H1 (cell line): ENCODE measurements at regions not wholly inside any gene's neighbourhood (a gene's known extent, or its start where the extent isn't known, plus 50 kb on each side); places are given as distances from the start of the nearest gene placed in this dataset.

ENCODE experiments used
- BACH1 ChIP-seq: IDR thresholded peaks from 2 replicates; pipeline ENCODE4 v1.6.1; 2012; ENCODE audit warnings: low read length, improper control_type of control experiment
- BCL11A ChIP-seq, 2 experiments: IDR thresholded peaks; one replicate each; pipeline ENCODE4 v1.6.1; 2011; ENCODE audit warnings: low read depth in 2 of 2, low read length in 2 of 2, mild to moderate bottlenecking in 2 of 2
- CTCF ChIP-seq, 3 experiments: IDR thresholded peaks; 1 replicate in 2 of 3; 2 replicates in 1 of 3; pipeline versions ENCODE4 v1.5.1 to v1.6.1; 2011; ENCODE audit warnings: low read length in 3 of 3, mild to moderate bottlenecking in 3 of 3, inconsistent platforms in 2 of 3, low read depth in 1 of 3, moderate library complexity in 1 of 3; ENCODE audit not compliant: insufficient read depth in 1 of 3; ENCODE audit errors: control extremely low read depth in 1 of 3
- JUN ChIP-seq: IDR thresholded peaks from 2 replicates; pipeline ENCODE4 v1.6.1; 2011; ENCODE audit warnings: low read depth, mild to moderate bottlenecking, improper control_type of control experiment, low read length
- POLR2A ChIP-seq, 2 experiments: IDR thresholded peaks; 1 replicate in 1 of 2; 2 replicates in 1 of 2; pipeline ENCODE4 v1.6.1; 2011; ENCODE audit warnings: low read depth in 2 of 2, low read length in 2 of 2, mild to moderate bottlenecking in 2 of 2; ENCODE audit errors: control extremely low read depth in 1 of 2
- RFX5 ChIP-seq: IDR thresholded peaks from 2 replicates; pipeline ENCODE4 v1.6.1; 2011; ENCODE audit warnings: low read depth, low read length, improper control_type of control experiment, borderline replicate concordance
- RNF2 ChIP-seq: fragments of 200-900, 300-1000 bp; sonication (generic); IDR thresholded peaks from 2 replicates; pipeline ENCODE4 v1.7.1; 2016; ENCODE audit warnings: borderline replicate concordance, low read depth, mild to moderate bottlenecking, antibody characterized with exemption, low read length; ENCODE audit not compliant: poor library complexity, severe bottlenecking; ENCODE audit errors: missing control alignments
- TF ChIP-seq, protein P1 (sequence below): fragments of 300-600 bp; sonication (generic); IDR thresholded peaks from 2 replicates; pipeline ENCODE4 v1.7.1; 2012; ENCODE audit warnings: low read length, moderate library complexity, mild to moderate bottlenecking, inconsistent platforms; ENCODE audit not compliant: insufficient replicate concordance

DNA sequence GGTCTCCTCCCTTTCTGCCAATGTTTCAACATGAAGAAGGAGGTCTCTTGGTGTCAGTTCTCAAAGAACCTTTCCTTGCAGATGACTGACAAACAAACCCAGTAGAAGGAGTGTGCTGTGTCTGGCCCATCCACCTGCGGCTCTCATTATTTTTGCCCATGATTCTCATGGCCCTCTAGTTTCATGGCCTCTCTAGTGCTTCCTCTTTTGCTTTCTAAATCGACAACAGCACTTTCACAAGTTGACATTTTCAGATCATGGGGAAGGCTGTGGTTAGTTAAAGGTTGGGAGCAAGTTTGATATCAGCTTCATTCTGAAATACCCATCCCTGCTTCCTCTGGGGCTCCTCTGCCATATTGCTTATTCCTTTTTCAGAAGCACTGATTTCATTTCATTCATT lies 805.2 kb downstream of the SLC4A3 start (continued):
- TF ChIP-seq, protein P1, sequence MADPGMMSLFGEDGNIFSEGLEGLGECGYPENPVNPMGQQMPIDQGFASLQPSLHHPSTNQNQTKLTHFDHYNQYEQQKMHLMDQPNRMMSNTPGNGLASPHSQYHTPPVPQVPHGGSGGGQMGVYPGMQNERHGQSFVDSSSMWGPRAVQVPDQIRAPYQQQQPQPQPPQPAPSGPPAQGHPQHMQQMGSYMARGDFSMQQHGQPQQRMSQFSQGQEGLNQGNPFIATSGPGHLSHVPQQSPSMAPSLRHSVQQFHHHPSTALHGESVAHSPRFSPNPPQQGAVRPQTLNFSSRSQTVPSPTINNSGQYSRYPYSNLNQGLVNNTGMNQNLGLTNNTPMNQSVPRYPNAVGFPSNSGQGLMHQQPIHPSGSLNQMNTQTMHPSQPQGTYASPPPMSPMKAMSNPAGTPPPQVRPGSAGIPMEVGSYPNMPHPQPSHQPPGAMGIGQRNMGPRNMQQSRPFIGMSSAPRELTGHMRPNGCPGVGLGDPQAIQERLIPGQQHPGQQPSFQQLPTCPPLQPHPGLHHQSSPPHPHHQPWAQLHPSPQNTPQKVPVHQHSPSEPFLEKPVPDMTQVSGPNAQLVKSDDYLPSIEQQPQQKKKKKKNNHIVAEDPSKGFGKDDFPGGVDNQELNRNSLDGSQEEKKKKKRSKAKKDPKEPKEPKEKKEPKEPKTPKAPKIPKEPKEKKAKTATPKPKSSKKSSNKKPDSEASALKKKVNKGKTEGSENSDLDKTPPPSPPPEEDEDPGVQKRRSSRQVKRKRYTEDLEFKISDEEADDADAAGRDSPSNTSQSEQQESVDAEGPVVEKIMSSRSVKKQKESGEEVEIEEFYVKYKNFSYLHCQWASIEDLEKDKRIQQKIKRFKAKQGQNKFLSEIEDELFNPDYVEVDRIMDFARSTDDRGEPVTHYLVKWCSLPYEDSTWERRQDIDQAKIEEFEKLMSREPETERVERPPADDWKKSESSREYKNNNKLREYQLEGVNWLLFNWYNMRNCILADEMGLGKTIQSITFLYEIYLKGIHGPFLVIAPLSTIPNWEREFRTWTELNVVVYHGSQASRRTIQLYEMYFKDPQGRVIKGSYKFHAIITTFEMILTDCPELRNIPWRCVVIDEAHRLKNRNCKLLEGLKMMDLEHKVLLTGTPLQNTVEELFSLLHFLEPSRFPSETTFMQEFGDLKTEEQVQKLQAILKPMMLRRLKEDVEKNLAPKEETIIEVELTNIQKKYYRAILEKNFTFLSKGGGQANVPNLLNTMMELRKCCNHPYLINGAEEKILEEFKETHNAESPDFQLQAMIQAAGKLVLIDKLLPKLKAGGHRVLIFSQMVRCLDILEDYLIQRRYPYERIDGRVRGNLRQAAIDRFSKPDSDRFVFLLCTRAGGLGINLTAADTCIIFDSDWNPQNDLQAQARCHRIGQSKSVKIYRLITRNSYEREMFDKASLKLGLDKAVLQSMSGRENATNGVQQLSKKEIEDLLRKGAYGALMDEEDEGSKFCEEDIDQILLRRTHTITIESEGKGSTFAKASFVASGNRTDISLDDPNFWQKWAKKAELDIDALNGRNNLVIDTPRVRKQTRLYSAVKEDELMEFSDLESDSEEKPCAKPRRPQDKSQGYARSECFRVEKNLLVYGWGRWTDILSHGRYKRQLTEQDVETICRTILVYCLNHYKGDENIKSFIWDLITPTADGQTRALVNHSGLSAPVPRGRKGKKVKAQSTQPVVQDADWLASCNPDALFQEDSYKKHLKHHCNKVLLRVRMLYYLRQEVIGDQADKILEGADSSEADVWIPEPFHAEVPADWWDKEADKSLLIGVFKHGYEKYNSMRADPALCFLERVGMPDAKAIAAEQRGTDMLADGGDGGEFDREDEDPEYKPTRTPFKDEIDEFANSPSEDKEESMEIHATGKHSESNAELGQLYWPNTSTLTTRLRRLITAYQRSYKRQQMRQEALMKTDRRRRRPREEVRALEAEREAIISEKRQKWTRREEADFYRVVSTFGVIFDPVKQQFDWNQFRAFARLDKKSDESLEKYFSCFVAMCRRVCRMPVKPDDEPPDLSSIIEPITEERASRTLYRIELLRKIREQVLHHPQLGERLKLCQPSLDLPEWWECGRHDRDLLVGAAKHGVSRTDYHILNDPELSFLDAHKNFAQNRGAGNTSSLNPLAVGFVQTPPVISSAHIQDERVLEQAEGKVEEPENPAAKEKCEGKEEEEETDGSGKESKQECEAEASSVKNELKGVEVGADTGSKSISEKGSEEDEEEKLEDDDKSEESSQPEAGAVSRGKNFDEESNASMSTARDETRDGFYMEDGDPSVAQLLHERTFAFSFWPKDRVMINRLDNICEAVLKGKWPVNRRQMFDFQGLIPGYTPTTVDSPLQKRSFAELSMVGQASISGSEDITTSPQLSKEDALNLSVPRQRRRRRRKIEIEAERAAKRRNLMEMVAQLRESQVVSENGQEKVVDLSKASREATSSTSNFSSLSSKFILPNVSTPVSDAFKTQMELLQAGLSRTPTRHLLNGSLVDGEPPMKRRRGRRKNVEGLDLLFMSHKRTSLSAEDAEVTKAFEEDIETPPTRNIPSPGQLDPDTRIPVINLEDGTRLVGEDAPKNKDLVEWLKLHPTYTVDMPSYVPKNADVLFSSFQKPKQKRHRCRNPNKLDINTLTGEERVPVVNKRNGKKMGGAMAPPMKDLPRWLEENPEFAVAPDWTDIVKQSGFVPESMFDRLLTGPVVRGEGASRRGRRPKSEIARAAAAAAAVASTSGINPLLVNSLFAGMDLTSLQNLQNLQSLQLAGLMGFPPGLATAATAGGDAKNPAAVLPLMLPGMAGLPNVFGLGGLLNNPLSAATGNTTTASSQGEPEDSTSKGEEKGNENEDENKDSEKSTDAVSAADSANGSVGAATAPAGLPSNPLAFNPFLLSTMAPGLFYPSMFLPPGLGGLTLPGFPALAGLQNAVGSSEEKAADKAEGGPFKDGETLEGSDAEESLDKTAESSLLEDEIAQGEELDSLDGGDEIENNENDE, result no peak
- TF ChIP-seq POLR2A (IDR thresholded peaks at IDR 0.05; ENCODE audit: control extremely low read depth in 1 of 2, low read depth in 2 of 2, low read length in 2 of 2) (no peak), RNF2 (no peak), CTCF (IDR thresholded peaks at IDR 0.05; ENCODE audit: control extremely low read depth in 1 of 3, insufficient read depth in 1 of 3, low read depth in 1 of 3, low read length in 3 of 3) (no peak), BCL11A (IDR thresholded peaks at IDR 0.05; ENCODE audit: low read depth in 2 of 2, low read length in 2 of 2) (no peak), JUN (no peak), BACH1 (no peak), RFX5 (no peak)
